Thymus (tissue), 11 donors: ENCODE measurements at regions not wholly inside any gene's neighbourhood (a gene's known extent, or its start where the extent isn't known, plus 50 kb on each side); places are given as distances from the start of the nearest gene placed in this dataset.

Source experiments
- DNase-seq, 9 donors: peaks; one replicate each; pipeline ENCODE4 v3.0.0-alpha.2; 2013; ENCODE audit warnings: low spot score in 9 of 9, low read depth in 6 of 9, missing footprints in 1 of 9
- H3K27ac ChIP-seq, 2 donors: one replicate each; pipeline ENCODE4 v1.5.1; 2013; ENCODE audit warnings: control low read depth in 1 of 2, low read depth in 1 of 2, low read length in 1 of 2, mild to moderate bottlenecking in 1 of 2, moderate library complexity in 1 of 2
- H3K27me3 ChIP-seq, 2 donors: one replicate each; pipeline ENCODE4 v1.5.1; 2013; ENCODE audit warnings: low read length in 1 of 2; ENCODE audit not compliant: control insufficient read depth in 2 of 2, insufficient read depth in 1 of 2
- H3K36me3 ChIP-seq, 2 donors: one replicate each; pipeline ENCODE4 v1.5.1; 2013; ENCODE audit warnings: low read length in 1 of 2, mild to moderate bottlenecking in 1 of 2, moderate library complexity in 1 of 2; ENCODE audit not compliant: control insufficient read depth in 2 of 2, insufficient read depth in 2 of 2
- H3K4me1 ChIP-seq, 2 donors: one replicate each; pipeline ENCODE4 v1.5.1; 2013; ENCODE audit warnings: low read length in 2 of 2; ENCODE audit not compliant: control insufficient read depth in 2 of 2, insufficient read depth in 2 of 2
- H3K4me3 ChIP-seq, 2 donors: one replicate each; pipeline ENCODE4 v1.5.1; 2013; ENCODE audit warnings: low read length in 2 of 2, control low read depth in 1 of 2, mild to moderate bottlenecking in 1 of 2
- H3K9me3 ChIP-seq, 2 donors: one replicate each; pipeline ENCODE4 v1.5.1; 2013; ENCODE audit warnings: low read length in 1 of 2, mild to moderate bottlenecking in 1 of 2; ENCODE audit not compliant: control insufficient read depth in 2 of 2, insufficient read depth in 1 of 2
- WGBS: extraction: QIAGEN DNeasy Blood & Tissue Kit; methylation state at CpG from one replicate; pipeline ENCODE4 v1.1.7; 2013; 5-methylcytosine and 5-hydroxymethylcytosine counted together
- donor health status: healthy.

GRCh38 chr3:22608721-22609120 is 594.4 kb upstream of the UBE2E2 start:
- Histone ChIP-seq H3K4me1 (no peaks in the 10 kb centered on the region), H3K36me3 (no peaks in the 10 kb centered on the region), H3K4me3 (no peak overlapping the region), H3K27ac (no peak overlapping the region), H3K9me3 (no peaks in the 10 kb centered on the region), H3K27me3 (no peaks in the 10 kb centered on the region)
- no peak for DNase-seq
- 97% methylated on average over 2 of the region's 2 CpGs for WGBS

DNA sequence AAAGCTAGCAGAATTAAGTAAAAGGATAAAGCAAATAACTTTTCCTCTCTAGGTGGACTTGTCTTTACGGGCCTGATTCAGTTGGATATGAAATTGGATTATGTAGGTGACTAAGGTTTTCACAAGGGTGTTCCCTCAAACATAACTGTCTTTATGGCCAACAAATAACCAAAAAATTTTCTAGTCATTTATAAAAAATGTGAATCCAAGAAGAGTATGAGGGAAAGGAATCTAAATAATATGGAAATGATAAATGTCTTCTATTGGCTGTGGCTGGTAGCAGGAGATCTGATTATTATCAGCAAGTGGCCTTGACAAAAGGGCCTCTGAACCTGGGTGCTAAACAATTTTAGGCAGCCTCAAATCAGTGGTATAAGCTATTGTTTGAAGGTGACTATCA is 594.0 kb upstream of the UBE2E2 start:
- Histone ChIP-seq H3K9me3 (no peaks in the 10 kb centered on the region), H3K36me3 (no peaks in the 10 kb centered on the region), H3K4me3 (no peak overlapping the region), H3K27me3 (no peaks in the 10 kb centered on the region), H3K27ac (no peak overlapping the region), H3K4me1 (no peaks in the 10 kb centered on the region)
- whole genome bisulfite sequencing, result 97% methylated on average over 1 of the region's 1 CpG
- DNase-seq, result no peak

GRCh38 chr3:22612927-22613326 is 590.2 kb upstream of the UBE2E2 start:
- DNase-seq, result no peak
- no peaks in the 10 kb centered on the region for H3K36me3 ChIP-seq
- no peaks in the 10 kb centered on the region for H3K4me1 ChIP-seq
- WGBS, result 96% methylated on average over 4 of the region's 4 CpGs
- H3K27ac ChIP-seq, result no peak overlapping the region
- no peaks in the 10 kb centered on the region for H3K27me3 ChIP-seq
- H3K4me3 ChIP-seq, result no peak overlapping the region
- no peaks in the 10 kb centered on the region for H3K9me3 ChIP-seq

- no peaks in the 10 kb centered on the region for H3K9me3 ChIP-seq
- 64% methylated on average over 2 of the region's 2 CpGs for WGBS
- H3K4me3 ChIP-seq, result no peak overlapping the region
- no peak for DNase-seq
- no peaks in the 10 kb centered on the region for H3K36me3 ChIP-seq
- no peak overlapping the region for H3K27ac ChIP-seq
- no peaks in the 10 kb centered on the region for H3K4me1 ChIP-seq
- no peaks in the 10 kb centered on the region for H3K27me3 ChIP-seq
Measured at GRCh38 chr3:22615790-22616189, 587.3 kb upstream of the UBE2E2 start.

- WGBS, result 75% methylated on average over 1 of the region's 1 CpG
- no peaks in the 10 kb centered on the region for H3K9me3 ChIP-seq
- DNase-seq, result no peak
Measured at GRCh38 chr3:22617372-22617771, 585.8 kb upstream of the UBE2E2 start.

GRCh38 chr3:22620498-22620897 is 582.6 kb upstream of the UBE2E2 start:
- WGBS, result 84% methylated on average over 1 of the region's 1 CpG
- no peaks in the 10 kb centered on the region for H3K9me3 ChIP-seq
- no peaks in the 10 kb centered on the region for H3K36me3 ChIP-seq
- no peak for DNase-seq
- H3K4me3 ChIP-seq, result no peak overlapping the region
- H3K27me3 ChIP-seq, result no peaks in the 10 kb centered on the region
- no peak overlapping the region for H3K27ac ChIP-seq
- no peaks in the 10 kb centered on the region for H3K4me1 ChIP-seq

More at GRCh38 chr3:22617372-22617771, 585.8 kb upstream of the UBE2E2 start:
- H3K27me3 ChIP-seq, result no peaks in the 10 kb centered on the region
- H3K4me1 ChIP-seq, result no peaks in the 10 kb centered on the region
- H3K4me3 ChIP-seq, result no peak overlapping the region
- no peak overlapping the region for H3K27ac ChIP-seq
- H3K36me3 ChIP-seq, result no peaks in the 10 kb centered on the region

DNA sequence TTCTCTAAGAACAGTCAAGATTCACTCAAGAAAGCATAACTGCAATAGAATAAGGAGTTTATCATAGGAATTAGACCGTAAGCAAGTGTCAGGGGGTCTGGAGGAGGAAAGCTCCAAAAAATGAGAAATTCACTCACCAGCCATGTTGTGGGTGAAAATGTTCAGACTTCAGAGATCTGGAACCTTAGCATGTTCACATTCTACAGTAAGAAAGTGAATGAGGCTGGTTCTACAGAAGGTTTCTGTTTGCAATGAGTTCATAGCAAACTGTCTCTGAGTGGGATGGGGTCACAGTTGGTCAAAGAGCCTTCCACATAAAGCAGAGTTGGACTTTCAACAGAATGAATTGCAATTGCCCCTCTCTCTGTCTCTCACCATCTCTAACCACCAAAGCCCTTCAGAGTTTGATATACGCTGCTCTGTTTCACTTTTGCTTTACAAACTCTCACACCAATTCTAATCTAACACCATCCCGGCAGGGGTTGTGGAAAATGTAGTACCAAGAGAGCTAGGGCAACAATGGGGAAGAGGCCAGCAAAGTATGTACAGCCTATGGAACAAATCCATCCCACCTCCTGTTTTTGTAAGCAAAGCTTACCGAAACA is 581.8 kb upstream of the UBE2E2 start:
- no peak overlapping the region for H3K27ac ChIP-seq
- H3K4me1 ChIP-seq, result no peaks in the 10 kb centered on the region
- WGBS, result 97% methylated on average over 4 of the region's 4 CpGs
- no peaks in the 10 kb centered on the region for H3K9me3 ChIP-seq
- no peak overlapping the region for H3K4me3 ChIP-seq
- no peaks in the 10 kb centered on the region for H3K27me3 ChIP-seq
- no peak for DNase-seq
- no peaks in the 10 kb centered on the region for H3K36me3 ChIP-seq

DNA sequence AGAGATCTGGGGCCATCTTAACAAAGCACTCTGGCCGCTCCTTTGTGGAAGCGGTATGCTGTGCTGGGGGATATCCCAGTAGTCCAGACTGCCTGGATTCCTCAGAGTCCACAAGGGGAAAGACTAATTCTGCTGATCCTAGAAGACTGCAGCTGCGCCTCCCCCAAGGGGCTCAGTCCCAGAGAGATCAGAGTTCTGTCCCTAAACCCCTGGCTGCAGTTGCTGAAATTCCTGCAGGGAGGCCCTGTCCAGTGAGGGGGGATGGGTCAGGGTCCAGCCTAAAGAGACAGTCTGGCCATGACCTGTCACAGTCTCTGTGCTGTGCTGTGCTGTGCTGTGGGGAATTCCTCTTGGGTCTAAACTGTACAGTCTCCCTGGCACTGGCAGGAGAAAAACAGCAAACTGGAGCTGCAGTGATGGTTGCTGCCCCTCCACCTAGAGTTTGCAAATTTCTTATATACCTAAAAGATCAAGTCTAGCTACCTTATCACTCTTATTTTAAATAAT is 575.1 kb upstream of the UBE2E2 start:
- 97% methylated on average over 3 of the region's 3 CpGs for WGBS
- H3K9me3 ChIP-seq, result no peaks in the 10 kb centered on the region

DNA sequence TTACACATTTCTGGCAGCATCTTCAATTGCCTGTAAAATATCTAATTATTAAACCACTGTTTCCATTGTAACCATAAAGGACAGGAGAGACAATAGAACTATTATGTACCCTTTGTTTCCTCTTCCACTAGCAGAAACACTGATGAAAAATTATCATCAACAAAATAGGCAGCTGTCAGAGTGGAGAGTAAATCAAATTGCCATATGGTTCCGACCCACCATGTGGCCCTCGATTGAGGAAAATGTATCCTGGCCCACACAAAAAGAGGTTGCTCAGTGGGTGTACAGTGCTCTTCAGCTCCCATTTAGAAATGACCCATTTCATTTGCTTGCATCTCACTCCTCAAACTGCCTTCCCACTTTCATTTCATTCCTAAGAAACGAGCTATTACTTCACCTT is 570.6 kb upstream of the UBE2E2 start:
- H3K27ac ChIP-seq, result no peak overlapping the region
- 90% methylated on average over 3 of the region's 3 CpGs for WGBS
- H3K9me3 ChIP-seq, result no peaks in the 10 kb centered on the region
- H3K4me3 ChIP-seq, result no peak overlapping the region
- H3K4me1 ChIP-seq, result no peaks in the 10 kb centered on the region
- DNase-seq, result no peak
- no peaks in the 10 kb centered on the region for H3K27me3 ChIP-seq
- no peaks in the 10 kb centered on the region for H3K36me3 ChIP-seq

More for the DNA sequence above, 575.1 kb upstream of the UBE2E2 start:
- no peaks in the 10 kb centered on the region for H3K36me3 ChIP-seq
- DNase-seq, result no peak
- H3K27ac ChIP-seq, result no peak overlapping the region
- H3K4me3 ChIP-seq, result no peak overlapping the region
- no peaks in the 10 kb centered on the region for H3K4me1 ChIP-seq
- H3K27me3 ChIP-seq, result no peaks in the 10 kb centered on the region
